GM19035 (cell line): ENCODE measurements at regions not wholly inside any gene's neighbourhood (a gene's known extent, or its start where the extent isn't known, plus 50 kb on each side); places are given as distances from the start of the nearest gene placed in this dataset.

ENCODE experiments used
- ATAC-seq: cut with Tn5 transposase; IDR thresholded peaks from one replicate; pipeline ENCODE4 v1.9.1; 2021; ENCODE audit not compliant: unreplicated experiment

DNA sequence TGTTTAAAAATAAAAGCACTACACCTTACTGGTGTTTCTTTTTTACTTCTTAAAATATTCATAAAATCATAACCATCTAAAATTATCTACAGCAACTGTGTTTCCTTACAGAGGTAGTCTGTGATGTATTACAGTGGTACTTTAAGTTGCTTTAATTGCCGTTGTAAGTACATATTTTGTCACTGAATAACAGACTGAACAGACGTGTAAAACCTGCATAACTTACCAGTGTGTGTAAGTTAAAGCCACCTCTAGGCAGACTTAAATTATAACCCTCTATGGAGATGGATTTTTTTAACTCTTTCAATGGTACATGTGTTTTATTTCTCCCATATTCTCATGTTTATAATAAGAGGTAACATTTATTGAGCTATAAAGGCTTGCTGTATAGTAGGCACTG is 166.8 kb downstream of the NR4A2 start:
- no peak for ATAC-seq

DNA sequence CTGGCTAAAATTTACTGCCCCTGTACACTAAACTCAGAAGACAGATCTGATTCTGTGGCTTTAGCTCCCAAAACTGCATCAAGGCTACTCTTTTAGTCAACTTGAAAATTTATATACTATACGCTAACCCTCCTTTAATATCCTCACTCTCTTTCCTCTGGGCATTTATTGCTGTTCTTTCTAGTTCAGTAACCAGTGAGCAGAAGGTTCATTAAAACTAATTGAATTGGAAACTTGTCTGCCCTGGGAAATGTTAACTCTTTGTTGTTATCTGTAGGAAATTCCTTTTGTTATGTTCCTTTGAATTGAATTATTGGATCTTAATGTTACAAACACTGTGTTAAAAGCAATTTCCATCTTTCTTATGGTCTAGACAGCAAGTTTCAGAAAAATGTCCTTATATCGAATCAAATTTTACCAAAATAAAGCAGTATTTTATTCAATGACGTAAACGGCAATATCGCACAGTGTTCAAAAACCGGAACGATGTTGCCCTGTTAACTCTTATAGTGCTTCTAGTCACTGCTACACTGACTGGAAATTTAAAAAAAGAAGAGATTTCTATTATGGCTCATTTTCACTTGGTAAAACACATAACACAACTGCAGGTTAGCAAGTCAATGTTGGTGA is 168.3 kb downstream of the NR4A2 start:
- no peak for ATAC-seq

DNA sequence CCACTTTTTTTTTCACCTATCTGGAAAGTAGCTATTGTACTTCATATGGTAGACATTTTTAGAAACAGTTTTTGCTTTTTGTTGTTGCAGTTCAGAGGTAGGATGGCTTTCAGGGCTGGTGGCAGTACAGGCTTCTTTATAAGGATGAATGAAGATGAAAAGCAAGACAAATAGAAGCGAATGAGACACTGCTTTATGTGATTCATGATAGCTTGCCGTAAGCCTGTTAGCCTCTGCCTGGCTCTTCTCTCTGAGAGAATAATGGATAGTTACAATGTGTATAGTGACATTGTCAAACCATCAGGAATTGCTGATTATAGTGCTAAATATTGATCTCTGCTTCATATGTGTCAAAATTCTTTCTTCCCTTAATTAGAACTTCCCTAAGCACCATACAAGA is 173.7 kb downstream of the NR4A2 start:
- ATAC-seq, result no peak

DNA sequence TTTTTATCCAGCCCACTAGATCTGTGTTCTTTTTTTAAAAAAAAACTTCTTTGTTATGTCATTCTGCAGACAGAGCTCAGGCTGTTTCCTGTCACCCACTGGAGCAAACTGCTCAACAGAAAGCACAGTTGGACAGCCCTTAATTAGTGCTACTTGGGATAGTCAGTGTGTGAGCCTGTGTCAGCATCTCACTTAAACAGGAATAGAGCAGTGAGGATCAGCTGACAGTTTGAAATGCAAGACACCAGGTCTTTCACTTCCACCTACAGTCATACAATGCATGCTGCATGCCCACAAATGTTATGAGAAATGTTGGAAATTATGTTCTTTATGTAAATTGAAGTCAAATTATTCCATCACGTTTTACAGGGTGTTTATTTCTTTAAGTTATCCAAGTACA is 174.9 kb downstream of the NR4A2 start:
- ATAC-seq, result no peak

DNA sequence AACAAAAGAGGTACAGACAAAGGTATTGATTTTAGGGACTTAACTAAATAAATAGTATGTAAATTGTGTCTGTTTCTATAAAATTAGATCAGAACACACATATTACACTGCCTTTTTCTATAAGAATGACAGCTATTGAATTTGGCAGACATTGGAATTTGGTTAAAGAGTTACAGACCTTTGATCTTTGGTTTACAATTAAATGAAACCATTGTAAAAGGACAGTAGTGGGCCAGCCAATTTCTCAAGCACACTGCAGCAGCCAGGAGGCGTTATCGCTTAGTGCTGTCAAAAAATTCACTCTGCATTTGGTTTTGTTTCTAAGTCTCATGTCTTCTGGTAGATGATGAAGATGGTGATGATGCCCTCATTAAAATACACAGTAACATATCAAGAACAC is 175.9 kb downstream of the NR4A2 start:
- no peak for ATAC-seq

DNA sequence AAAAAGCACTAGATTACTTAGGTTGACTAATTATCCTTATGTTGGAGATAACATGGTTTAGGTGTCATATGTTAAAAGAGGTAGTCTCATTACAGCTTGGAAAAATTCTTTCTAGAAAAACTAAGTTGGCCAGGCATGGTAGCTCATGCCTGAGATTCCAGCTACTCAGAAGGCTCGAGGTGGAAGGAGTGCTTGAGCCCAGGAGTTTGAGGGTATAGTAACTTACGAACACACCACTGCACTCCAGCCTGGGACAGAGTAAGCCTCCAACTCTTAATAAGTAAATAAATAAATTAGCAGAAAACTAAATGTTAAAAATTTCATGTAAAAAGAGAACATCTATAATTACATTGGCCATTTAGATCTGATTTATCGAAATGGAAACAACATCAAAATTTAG is 177.2 kb downstream of the NR4A2 start:
- ATAC-seq, result no peak

DNA sequence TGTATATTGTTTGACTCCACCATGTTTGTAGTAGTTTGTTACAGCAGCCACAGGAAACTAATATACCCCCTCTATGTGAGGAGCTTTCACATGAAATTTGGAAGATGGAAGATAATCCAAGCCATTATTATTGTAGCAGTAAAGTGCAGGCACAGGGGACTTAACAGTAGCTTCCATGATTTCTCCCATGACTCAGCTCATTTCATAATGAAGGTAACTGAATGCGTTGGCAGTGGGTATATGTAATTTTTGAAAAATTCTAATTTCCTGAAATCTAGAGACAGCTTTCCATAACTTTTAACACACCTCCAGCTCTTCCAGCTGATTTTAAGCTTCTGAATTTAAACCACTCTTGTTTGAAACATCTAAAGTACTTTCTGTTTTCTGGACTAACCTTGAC is 181.2 kb downstream of the NR4A2 start:
- no peak for ATAC-seq

DNA sequence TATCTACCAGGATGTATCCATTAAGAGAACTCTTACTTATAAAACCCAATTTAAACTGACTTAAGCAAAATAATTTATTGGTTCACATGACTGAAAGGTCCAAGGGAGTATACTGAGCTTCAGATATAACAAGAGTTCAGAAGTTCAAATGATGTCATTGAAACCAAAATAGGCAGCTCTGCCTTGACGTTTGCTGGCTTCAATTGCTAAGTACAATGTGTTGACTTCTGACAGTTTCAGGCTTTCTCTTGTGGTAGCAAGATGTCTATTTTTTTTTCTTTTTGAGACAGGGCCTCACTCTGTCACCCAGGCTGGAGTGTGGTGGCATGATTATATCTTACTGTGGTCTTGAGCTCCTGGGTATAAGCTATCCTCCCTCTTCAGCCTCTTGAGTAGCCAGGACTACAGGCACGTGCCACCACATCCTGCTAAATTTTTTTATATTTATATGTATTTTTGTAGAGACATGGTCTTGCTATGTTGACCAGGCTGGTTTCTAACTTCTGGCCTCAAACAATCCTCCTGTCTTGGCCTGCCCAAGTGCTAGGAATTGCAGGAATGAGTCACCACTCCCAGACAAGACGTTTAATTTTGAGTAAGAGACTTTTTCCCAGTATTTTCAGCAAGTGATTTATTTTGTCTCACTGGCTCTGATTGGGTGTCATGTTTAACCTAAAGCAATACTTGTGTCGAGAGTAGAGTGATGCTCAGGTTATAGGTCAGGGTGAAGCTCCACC is 184.8 kb downstream of the NR4A2 start:
- ATAC-seq, result peak; percentile 85

DNA sequence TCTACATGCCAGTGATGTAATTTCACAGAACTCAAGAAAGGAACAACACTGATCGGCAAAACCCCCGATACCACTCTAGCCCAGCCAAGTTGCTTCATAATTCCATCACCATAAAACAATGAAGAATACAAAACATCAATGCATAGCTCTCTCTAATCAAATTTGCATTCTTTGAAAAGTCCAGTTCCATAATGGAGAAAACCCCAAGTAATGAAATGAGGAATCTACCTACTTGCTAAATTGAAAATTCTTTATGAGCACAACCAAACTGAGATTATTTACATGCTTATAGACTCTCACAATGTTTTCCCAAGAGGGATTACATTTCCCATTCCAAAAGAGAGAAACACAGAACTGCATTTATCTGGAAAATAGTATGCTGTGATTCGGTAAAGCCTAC is 186.5 kb downstream of the NR4A2 start:
- no peak for ATAC-seq

DNA sequence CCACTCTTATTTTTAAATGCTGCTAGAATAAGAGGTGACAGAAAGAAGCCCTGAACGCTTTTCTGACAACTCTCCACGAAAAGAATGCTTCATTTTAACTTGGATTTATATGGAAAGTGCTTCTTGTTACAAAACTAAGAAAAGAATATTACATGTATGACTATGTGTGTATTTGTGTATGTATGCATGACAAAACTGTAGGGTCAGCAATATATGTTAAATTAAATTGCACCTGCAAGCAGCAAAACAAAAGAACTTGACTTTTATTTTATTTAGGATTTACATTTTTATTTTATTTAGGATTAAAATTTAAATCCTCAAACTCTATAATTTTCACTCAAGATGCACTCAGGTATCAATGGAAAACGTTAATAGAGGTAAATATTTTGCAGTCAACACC is 187.1 kb downstream of the NR4A2 start:
- ATAC-seq, result no peak

DNA sequence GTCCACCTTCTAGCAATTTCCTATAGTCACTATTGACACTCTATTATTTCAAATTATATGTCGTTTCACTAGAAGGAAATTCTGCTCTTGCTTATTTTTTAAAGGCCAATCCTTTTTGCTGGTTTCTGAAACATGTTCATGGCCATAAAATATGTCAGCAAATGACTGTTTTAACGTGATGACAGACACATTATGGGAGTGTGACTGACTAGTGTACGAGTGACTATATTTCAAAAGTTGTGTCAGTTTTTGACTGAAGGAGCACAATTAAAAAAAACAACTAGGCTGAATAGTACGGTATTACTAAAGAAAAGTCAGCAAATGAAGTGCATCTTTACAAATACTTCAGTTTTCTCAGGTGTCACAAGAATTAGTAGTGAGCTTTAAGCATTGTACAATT is 196.0 kb downstream of the NR4A2 start:
- ATAC-seq, result no peak

DNA sequence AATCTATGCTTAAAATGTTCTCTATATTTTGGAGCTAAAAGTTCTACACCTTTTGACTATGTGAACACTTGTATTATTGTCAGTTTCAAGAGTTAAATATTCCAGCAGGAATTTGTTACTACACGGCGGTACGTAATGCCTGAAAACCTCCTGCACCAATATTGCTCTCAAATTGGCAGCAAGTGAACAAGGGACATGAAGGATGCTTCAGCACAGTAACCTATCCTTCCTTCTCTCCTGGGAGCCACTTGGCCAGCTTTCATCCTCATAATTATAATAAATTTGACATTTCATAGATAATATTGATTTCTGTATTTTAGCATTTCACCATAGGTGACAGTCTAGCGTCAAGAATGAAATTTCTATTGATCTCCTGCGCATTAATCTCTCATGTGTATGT is 197.6 kb downstream of the NR4A2 start:
- ATAC-seq, result no peak

DNA sequence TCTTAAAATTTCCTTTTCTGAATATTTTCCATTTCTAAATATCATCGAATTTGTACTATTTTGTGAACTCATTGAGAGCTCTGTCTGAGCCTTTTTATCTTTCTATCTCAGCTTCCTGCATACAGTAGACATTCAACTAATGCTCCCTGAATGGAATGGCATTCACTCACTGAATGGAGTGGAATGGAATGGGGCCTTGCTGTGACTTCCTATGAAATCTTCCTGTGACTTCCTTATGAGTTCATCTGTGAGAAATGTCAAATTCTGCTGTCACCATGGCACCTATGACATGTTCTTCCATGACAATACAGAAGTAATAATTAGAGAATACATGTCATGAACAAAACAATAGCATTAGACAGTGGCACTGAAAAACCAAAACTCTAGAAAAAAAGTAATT is 199.6 kb downstream of the NR4A2 start:
- no peak for ATAC-seq

DNA sequence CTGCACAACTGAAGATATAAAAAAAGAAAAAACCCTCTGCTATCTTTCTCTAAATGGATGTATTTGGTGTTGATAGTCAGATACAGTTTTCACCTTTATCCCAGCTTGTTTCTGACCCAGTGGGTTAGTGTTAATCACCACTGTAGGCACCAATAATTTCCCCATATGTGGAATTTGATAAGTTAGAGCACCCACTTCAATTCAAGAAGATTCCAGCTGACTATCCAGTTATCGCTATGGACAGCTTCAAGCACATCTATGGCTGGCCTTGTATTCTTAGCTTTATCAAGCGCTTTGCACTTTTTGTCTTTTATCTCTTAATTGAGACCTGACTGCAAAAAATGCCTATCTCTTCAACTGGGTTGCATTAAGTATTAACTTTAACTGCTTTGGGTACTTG is 200.4 kb downstream of the NR4A2 start:
- no peak for ATAC-seq

DNA sequence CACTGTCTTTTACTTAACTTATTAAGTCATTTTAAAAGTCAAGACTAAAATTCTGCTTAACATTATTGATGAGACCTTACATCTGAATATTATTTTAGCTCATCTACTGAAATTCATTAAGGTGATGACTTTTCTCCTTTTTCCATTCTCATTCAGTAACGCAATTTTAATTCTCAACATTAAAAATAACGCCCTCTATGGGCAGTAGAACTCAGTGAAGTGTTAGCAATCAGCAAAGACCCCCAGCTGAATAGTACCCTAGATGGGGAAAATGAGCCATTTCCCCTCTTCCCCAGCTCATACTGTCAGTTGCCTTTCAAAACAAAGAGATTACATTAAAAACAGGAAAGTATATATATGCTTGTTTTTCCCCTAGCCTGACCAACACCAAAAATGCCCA is 203.3 kb downstream of the NR4A2 start:
- ATAC-seq, result no peak

DNA sequence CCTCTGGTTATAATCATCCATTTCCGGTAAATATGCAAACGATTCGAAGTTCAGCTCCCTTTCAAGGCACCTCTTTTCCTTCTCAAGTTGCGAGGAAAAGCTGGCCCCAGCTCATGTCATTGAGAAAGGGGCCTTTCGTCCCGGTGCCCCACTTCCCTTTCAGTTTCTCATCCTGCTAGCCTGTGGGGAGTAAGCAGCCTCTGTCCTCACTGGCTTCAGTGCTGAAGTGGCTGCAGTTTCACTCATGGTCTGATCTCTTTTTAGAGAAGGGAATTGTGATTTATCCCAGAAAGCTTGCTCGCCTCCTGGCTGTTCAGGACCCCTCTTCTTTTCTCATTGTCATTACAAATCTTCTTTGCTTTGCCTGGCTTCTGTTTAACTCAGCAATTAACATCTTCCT is 207.5 kb downstream of the NR4A2 start:
- no peak for ATAC-seq

DNA sequence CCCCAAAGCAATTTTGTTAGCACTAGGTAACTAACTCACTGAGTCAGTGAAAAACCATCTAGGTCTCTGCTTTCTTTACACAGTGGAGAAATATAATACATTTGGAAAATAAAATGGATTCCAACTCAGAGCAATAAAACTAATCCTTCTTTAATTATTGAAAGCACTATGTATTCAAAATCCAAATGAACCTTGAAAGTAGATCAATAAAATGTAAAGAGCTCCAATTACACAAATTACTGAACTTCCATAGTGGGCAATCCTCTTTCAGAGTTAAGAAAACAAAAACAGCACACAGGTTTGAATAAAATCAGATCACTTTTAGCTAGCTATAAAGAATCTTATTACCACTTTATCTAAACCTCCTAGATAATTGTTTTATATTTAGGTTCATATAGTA is 208.1 kb downstream of the NR4A2 start:
- ATAC-seq, result no peak

DNA sequence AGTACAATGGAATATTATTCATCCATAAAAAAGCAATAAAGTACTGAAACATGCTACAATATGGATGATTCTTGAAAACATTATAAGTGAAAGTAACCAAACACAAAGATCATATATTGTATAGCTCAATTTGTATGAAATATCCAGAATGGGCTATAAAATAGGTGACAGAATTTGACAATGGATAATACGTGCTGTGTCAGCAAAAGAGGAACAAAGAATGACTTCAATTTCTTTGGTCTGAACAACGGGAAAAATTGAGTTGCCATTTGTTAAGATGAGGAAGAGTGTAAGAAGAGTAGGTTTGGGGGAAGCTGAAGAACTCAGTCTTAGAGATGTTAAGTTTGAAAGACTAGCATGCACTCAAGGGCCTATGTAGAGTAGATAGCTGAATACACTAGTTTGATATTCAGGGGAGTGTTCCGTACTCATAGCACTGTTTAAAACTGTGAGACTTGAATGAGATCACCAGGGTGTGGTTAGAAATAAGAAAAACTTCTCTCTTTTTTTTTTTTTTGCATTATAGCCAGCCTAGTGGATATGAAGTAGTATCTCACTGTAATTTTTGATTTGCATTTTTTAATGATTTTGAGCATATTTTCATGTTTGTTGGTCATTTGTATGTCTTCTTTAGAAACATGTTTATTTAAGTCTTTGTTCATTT is 213.6 kb downstream of the NR4A2 start:
- no peak for ATAC-seq

DNA sequence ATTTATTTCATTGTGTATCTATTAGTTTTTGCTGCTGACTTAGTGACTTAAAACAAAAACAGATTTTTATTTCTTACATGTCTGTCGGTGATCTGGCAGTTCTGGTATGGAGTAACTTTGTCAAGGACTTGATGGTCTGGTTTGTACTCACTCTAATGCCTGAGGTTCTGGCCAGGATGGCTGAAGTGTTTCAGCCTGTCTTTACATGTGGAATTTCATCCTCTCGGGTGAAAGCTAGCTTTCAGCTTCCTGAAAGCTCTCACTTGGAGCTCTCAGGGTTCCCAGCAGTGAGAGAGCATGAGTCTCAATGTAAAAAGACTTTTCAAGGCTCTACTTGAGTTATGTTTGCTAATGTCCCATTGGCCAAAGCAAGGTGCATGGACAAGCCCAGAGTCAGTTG is 216.4 kb downstream of the NR4A2 start:
- no peak for ATAC-seq

DNA sequence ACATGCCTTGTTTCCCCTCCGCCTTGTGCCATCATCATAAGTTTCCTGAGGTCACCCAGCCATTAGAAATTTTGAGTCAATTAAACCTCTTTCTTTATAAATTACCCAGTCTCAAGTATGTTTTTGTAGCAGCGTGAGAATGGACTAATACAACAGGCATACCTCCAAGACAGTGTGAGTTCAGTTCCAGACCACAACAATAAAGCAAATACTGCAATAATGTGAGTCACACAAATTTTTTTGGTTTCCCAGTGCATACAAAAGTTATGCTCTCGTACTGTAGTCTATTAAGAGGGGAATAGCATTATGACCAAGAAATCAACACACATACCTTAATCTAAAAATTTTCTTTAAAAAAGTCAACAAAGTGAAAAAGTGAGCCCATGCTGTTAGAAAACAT is 217.2 kb downstream of the NR4A2 start:
- no peak for ATAC-seq

DNA sequence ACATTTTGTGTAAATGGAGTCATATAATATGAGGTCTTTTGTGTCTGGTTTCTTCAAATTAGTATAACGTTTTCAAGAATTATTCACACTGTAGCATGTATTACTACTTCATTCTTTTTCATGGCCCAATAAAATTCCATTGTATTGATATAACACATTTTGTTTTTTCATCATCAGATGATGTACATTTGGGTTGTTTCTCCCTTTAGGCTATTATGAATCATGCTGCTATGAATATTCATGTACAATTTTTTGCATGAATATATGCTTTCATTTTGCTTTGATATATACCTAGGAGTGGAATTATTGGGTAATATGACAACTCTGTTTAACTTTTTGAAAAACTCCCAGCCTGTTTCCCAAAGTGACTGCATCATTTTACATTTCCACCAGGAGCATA is 220.2 kb downstream of the NR4A2 start:
- ATAC-seq, result no peak

DNA sequence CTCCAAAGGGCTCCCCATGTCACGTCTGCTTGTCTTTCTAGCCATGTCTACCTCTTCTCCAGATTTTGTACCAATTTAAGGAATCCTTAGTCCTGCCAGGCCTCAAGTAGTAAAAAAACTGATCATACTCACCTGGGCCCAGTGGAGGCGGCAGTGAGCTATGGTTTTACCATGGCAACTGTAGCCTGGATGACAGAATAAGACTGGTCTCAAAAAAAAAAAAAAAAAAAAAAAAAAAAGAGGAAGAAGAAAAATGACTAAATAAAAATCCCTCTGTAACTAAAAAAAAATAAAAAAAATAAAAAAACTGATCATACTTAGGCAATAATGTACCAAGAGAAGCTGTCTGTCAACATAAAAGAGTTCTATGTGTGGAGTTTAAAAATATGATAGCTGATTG is 221.6 kb downstream of the NR4A2 start:
- ATAC-seq, result peak; percentile 98

DNA sequence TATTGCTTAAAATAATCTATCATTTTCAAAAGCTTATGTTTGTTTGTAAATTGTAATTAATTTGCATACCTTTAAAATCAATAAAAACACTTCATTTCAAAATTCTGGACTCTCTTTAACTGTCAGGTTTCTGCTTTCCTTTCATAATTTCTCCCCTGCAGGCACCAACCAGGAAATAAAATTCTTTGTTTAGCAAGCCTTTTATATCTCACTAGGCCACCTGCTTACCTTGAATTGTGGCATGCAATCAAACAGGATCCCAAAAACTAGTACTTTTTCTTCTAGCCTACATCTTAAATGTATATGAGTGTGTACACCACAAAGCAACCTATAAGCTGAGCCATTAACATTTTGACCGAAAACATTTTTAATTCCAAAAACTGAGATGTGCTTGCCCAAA is 233.1 kb downstream of the NR4A2 start:
- ATAC-seq, result no peak
